ENCODE measurements at regions not wholly inside any gene's neighbourhood (a gene's known extent, or its start where the extent isn't known, plus 50 kb on each side); places are given as distances from the start of the nearest gene placed in this dataset.
A peak's percentile ranks its signal among the peaks of the same experiment; 100 is the strongest.

- intact Hi-C loops (cut with DNase I; ENCODE audit: low total_unique reads) = no loop called here
- DNase-seq = no peak
- no peak overlapping the region for H3K27ac ChIP-seq
- H3K4me1 ChIP-seq = peaks cover 0 to 13% (median 0%) of the 10 kb centered on the region in 6 donors
- H3K4me3 ChIP-seq = no peak overlapping the region
- WGBS, 5 donors = 35 to 84% (median 57%) methylated on average over 2 of the region's 2 CpGs
- no peaks in the 10 kb centered on the region for H3K9me3 ChIP-seq
- TF ChIP-seq CTCF (IDR thresholded peaks at IDR 0.05 in 8 of 11, conservative IDR thresholded peaks at IDR 0.05 in 3 of 11) = no peak
- H3K27me3 ChIP-seq (replicated peaks in 1 of 7) = no peaks in the 10 kb centered on the region
- H3K36me3 ChIP-seq = no peaks in the 10 kb centered on the region
These were observed 148.1 kb upstream of the CTTNBP2NL start for GRCh38 chr1:112247961-112248360.

DNA sequence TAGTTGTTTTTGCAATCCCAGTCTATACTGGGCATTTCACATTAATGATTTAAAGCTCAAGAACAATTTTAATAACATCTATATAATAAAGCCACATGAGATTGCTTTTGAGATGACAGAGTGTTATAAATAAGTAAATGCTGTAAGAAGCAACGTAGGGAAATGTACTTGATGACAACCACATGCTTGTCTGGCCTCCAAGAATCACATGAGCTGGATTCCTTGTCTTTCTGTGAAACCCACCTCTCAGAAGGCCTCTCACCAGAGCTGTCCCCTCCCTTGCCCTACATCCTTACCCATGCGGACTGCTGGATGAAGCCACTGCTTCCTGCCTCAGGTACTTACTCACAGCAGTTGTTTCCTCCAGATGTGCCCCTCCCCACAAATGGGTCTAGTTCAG, 145.1 kb upstream of the CTTNBP2NL start:
- H3K4me1 ChIP-seq = peaks cover 0 to 15% (median 0%) of the 10 kb centered on the region in 6 donors
- H3K36me3 ChIP-seq = no peaks in the 10 kb centered on the region
- 51 to 77% (median 55%) methylated on average over 2 of the region's 2 CpGs for WGBS, 5 donors
- no peak for DNase-seq
- no peak overlapping the region for H3K27ac ChIP-seq
- peaks cover 0 to 8% (median 0%) of the 10 kb centered on the region in 7 donors for H3K27me3 ChIP-seq (replicated peaks in 1 of 7)
- TF ChIP-seq POLR2A (IDR thresholded peaks at IDR 0.05) = no peak
- no peak for TF ChIP-seq POLR2AphosphoS5 (IDR thresholded peaks at IDR 0.05)
- no peak for TF ChIP-seq CTCF (IDR thresholded peaks at IDR 0.05 in 8 of 11, conservative IDR thresholded peaks at IDR 0.05 in 3 of 11)
- H3K4me3 ChIP-seq = no peak overlapping the region
- intact Hi-C loops (cut with DNase I; ENCODE audit: low total_unique reads) = no loop called here
- no peaks in the 10 kb centered on the region for H3K9me3 ChIP-seq

DNA sequence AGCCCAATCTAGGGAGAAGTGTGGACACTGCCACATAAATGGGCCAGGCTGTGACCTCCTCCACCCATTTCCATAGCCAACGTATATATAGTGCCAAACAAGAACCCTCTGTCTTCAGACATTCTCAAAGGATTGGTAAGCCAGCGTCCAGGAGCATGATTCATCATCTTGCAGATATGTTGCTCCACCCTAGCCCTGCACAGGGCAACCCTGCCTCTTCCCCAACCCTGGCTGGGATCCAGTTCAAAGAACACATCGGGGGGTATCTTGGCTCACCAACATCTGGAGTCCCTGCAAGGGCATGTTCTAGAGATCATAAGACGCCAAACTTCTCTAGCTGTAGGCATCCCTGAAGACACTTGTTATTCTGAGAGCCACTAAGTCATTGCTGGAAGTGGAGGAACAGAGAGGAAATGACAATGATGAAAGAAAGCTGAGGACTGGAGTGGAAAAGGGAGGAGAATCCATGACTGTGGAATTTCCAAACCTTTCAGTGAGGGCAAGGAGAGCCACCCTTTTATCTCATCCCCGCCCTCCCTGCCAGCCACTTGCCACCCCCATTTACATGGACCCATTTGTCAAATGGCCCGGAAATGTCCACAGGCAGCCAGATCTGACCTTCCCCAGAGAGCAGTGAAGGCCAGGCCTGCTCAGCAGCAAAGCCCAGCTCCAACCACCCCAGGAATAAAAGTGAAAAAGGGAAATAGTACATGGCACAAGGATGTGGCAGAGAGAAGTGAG, 144.1 kb upstream of the CTTNBP2NL start:
- Histone ChIP-seq H3K36me3 (no peaks in the 10 kb centered on the region), H3K27ac (peak overlapping the region in 1 of 8 donors; percentile 48), H3K9me3 (no peaks in the 10 kb centered on the region), H3K4me1 (peaks cover 0 to 15% (median 0%) of the 10 kb centered on the region in 6 donors), H3K27me3 (replicated peaks in 1 of 7) (peaks cover 0 to 8% (median 0%) of the 10 kb centered on the region in 7 donors), H3K4me3 (no peak overlapping the region)
- TF ChIP-seq POLR2AphosphoS5 (IDR thresholded peaks at IDR 0.05) (peak in 2 of 3 donors; percentile 23 to 49), POLR2A (IDR thresholded peaks at IDR 0.05) (no peak)
- intact Hi-C loops (cut with DNase I; ENCODE audit: low total_unique reads) = no loop called here
- DNase-seq = no peak
- WGBS, 5 donors = 53 to 80% (median 72%) methylated on average over 6 of the region's 6 CpGs

DNA sequence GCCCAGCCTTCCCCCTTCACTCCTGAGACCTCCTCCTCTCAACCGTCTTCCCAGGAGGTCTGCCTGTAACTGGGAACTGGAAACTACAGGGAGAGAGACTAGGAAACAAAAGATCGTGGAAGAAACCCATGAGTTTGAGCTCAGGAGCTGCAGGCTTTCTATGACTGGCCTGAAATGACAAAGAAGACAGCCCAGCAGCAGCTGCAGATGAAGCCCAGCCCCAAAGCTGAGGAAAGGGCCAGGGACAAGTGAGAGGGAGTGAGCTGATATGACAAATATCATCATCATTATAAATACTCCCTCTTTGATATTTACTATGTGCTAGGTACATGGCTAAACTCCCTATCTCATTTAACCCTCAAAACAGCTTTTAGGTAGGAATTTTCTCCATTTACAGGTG, 142.6 kb upstream of the CTTNBP2NL start:
- intact Hi-C loops (cut with DNase I; ENCODE audit: low total_unique reads) = no loop called here
- 39 to 60% (median 53%) methylated on average over 2 of the region's 2 CpGs for WGBS, 5 donors
- TF ChIP-seq POLR2A (IDR thresholded peaks at IDR 0.05) = no peak
- TF ChIP-seq CTCF (IDR thresholded peaks at IDR 0.05 in 8 of 11, conservative IDR thresholded peaks at IDR 0.05 in 3 of 11) = no peak
- no peak for TF ChIP-seq POLR2AphosphoS5 (IDR thresholded peaks at IDR 0.05)

More for the DNA sequence above, 142.6 kb upstream of the CTTNBP2NL start:
- H3K27me3 ChIP-seq (replicated peaks in 1 of 7) = peaks cover 0 to 8% (median 0%) of the 10 kb centered on the region in 7 donors
- H3K27ac ChIP-seq = no peak overlapping the region
- no peak overlapping the region for H3K4me3 ChIP-seq
- H3K4me1 ChIP-seq = peaks cover 0 to 15% (median 0%) of the 10 kb centered on the region in 6 donors
- H3K9me3 ChIP-seq = no peaks in the 10 kb centered on the region
- no peaks in the 10 kb centered on the region for H3K36me3 ChIP-seq
- DNase-seq = no peak
